HepG2 (cell line): ENCODE measurements at regions not wholly inside any gene's neighbourhood (a gene's known extent, or its start where the extent isn't known, plus 50 kb on each side); places are given as distances from the start of the nearest gene placed in this dataset.

ENCODE experiments used
- ATAC-seq: fragments of 200-7000 bp; cut with Tn5 transposase; 3 replicates; pipeline ENCODE4 v1.9.1; 2020; ENCODE audit warnings: mild to moderate bottlenecking, moderate library complexity
- BruUV-seq: library from RNA; stranded (reverse); fragments of 400-500 nt; replicated peaks from 2 replicates; lab custom pipeline; 2021; lab: Mats Ljungman, UMichigan
- CTCF ChIA-PET: fragments of 300-600 bp; formaldehyde crosslinking; extraction: SDS; loops from one replicate; lab custom pipeline; 2021; ENCODE audit warnings: low total read pairs, inconsistent platforms, low intra/inter-chr PET ratio; lab: Yijun Ruan, JAX
- POLR2A ChIA-PET: fragments of 350-600 bp; sonication (Branson Sonifier 250); formaldehyde crosslinking; loops from one replicate; lab custom pipeline; 2020; ENCODE audit warnings: antibody characterized with exemption, inconsistent platforms; lab: Yijun Ruan, JAX
- DNase-seq: peaks from one replicate; pipeline ENCODE4 v3.0.0-alpha.2; 2015; ENCODE audit warnings: low spot score
- FAIRE-seq: peaks from 3 replicates; lab custom pipeline; 2011; peaks lifted over from hg19 to GRCh38; lab: Jason Lieb, UNC
- H2AFZ ChIP-seq: one replicate; pipeline ENCODE4 v1.6.1; 2011; ENCODE audit warnings: low read length, inconsistent platforms
- H3K27ac ChIP-seq: fragments of 300-600 bp; 3 replicates; pipeline ENCODE4 v1.8.0; 2011; ENCODE audit warnings: mixed run types, mild to moderate bottlenecking, mixed read lengths, low read length, inconsistent platforms; ENCODE audit not compliant: insufficient read depth; ENCODE audit errors: extremely low read length
- H3K27me3 ChIP-seq, 2 experiments: fragments of 200-600 bp in 1 of 2; 2 replicates in 1 of 2; 3 replicates in 1 of 2; pipeline versions ENCODE4 v1.6.0 to v1.8.0; 2011; ENCODE audit warnings: low read length in 2 of 2, mild to moderate bottlenecking in 2 of 2, moderate library complexity in 2 of 2, inconsistent platforms in 1 of 2; ENCODE audit not compliant: insufficient read depth in 2 of 2, control insufficient read depth in 1 of 2
- H3K36me3 ChIP-seq, 2 experiments: fragments of 200-600 bp in 1 of 2; replicated peaks in 1 of 2; 2 replicates in 1 of 2; 3 replicates in 1 of 2; pipeline versions ENCODE4 v1.5.1 to v1.8.0; 2011; ENCODE audit warnings: low read length in 2 of 2, inconsistent platforms in 1 of 2; ENCODE audit not compliant: insufficient read depth in 2 of 2, control insufficient read depth in 1 of 2
- H3K4me1 ChIP-seq: 2 replicates; pipeline ENCODE4 v1.5.1; 2012; ENCODE audit warnings: low read length, inconsistent platforms; ENCODE audit not compliant: insufficient read depth
- H3K4me2 ChIP-seq: 2 replicates; pipeline ENCODE4 v1.6.0; 2011; ENCODE audit warnings: low read depth, low read length, inconsistent platforms
- H3K4me3 ChIP-seq, 3 experiments: fragments of 200-600 bp in 1 of 3; sonication (generic), shearing (Covaris generic) in 1 of 3; replicated peaks in 1 of 3; 2 replicates each; pipeline ENCODE4 v1.5.1; 2011 to 2016; ENCODE audit warnings: low read length in 3 of 3, inconsistent platforms in 2 of 3, low read depth in 2 of 3, mild to moderate bottlenecking in 2 of 3, control low read depth in 1 of 3, mixed read lengths in 1 of 3; ENCODE audit not compliant: insufficient read depth in 1 of 3
- H3K79me2 ChIP-seq: one replicate; pipeline ENCODE4 v1.6.1; 2011; ENCODE audit warnings: low read length, inconsistent platforms; ENCODE audit not compliant: insufficient read depth
- H3K9ac ChIP-seq: 2 replicates; pipeline ENCODE4 v1.6.0; 2011; ENCODE audit warnings: mild to moderate bottlenecking, low read depth, low read length, inconsistent platforms; ENCODE audit not compliant: insufficient read depth
- H3K9me3 ChIP-seq: 2 replicates; pipeline ENCODE4 v1.5.1; 2012; ENCODE audit warnings: mild to moderate bottlenecking, low read length
- H4K20me1 ChIP-seq: 2 replicates; pipeline ENCODE4 v1.6.0; 2011; ENCODE audit warnings: inconsistent platforms, mild to moderate bottlenecking, low read length, moderate library complexity; ENCODE audit not compliant: insufficient read depth
- AHR ChIP-seq: IDR thresholded peaks from 2 replicates; pipeline ENCODE4 v1.6.1; 2018; ENCODE audit warnings: missing genetic modification reagents, missing compliant biosample characterization
- ATF7-NPFF ChIP-seq: sonication (generic); formaldehyde crosslinking; IDR thresholded peaks from 2 replicates; pipeline ENCODE4 v1.8.1; 2023; ENCODE audit warnings: mild to moderate bottlenecking, low read depth, missing genetic modification reagents, moderate library complexity
- CBX1 ChIP-seq: IDR thresholded peaks from one replicate; pipeline ENCODE4 v1.6.1; 2016; ENCODE audit warnings: antibody characterized with exemption, low read depth
- DRAP1 ChIP-seq: IDR thresholded peaks from 2 replicates; pipeline ENCODE4 v1.6.1; 2016; ENCODE audit warnings: missing genetic modification reagents, missing compliant biosample characterization
- MAFG ChIP-seq: sonication (generic); formaldehyde crosslinking; IDR thresholded peaks from 2 replicates; pipeline ENCODE4 v1.5.1; 2020; ENCODE audit warnings: mild to moderate bottlenecking, missing genetic modification reagents
- NFE2L2 ChIP-seq: fragments of 150-350 bp; IDR thresholded peaks from 2 replicates; pipeline ENCODE4 v1.6.1; 2014; ENCODE audit warnings: low read length
- PRPF4 ChIP-seq: fragments of 200-400 bp; formaldehyde crosslinking; IDR thresholded peaks from 2 replicates; pipeline ENCODE4 v1.6.1; 2016; ENCODE audit warnings: low read length, low read depth; ENCODE audit not compliant: poor library complexity, severe bottlenecking
- SCMH1 ChIP-seq: sonication (generic); formaldehyde crosslinking; IDR thresholded peaks from 2 replicates; pipeline ENCODE4 v1.9.0; 2021; ENCODE audit warnings: missing genetic modification reagents, mild to moderate bottlenecking, borderline replicate concordance
- ZBTB39 ChIP-seq: sonication (generic); formaldehyde crosslinking; IDR thresholded peaks from 2 replicates; pipeline ENCODE4 v1.5.0; 2020; ENCODE audit warnings: missing genetic modification reagents
- ZMYM3 ChIP-seq: sonication (generic); formaldehyde crosslinking; IDR thresholded peaks from 2 replicates; pipeline ENCODE4 v1.5.1; 2020; ENCODE audit warnings: mild to moderate bottlenecking, missing genetic modification reagents
- WGBS: methylation state at CpG from one replicate; pipeline ENCODE4 v1.1.6; 2017; ENCODE audit warnings: low lambda C conversion rate; 5-methylcytosine and 5-hydroxymethylcytosine counted together
- in situ Hi-C: cut with HindIII; loops from 2 replicates; pipeline ENCODE4 v1.10.0; 2017; ENCODE audit warnings: low pct_unique_long_range_greater_than_20kb; ENCODE audit not compliant: extremely low pct_ligation_motif_present
- intact Hi-C: fragments of 100-400 bp; cut with micrococcal nuclease; formaldehyde crosslinking; loops from one replicate; pipeline ENCODE4 v1.10.0; 2022; ENCODE audit not compliant: unreplicated experiment

- intact Hi-C loops (no loop called here), in situ Hi-C loops (no loop called here)
- no peak for FAIRE-seq
- TF ChIP-seq ATF7-NPFF (CRISPR knock-in tag) (no peak), DRAP1 (CRISPR knock-in tag) (no peak), NFE2L2 (no peak), MAFG (CRISPR knock-in tag) (no peak), ZMYM3 (CRISPR knock-in tag) (no peak)
- Histone ChIP-seq H3K36me3 (no peaks in the 10 kb centered on the region), H3K4me3 (no peak overlapping the region), H4K20me1 (no peaks in the 10 kb centered on the region), H3K9ac (no peak overlapping the region), H2AFZ (no peak overlapping the region), H3K4me1 (no peaks in the 10 kb centered on the region), H3K4me2 (no peak overlapping the region), H3K9me3 (no peaks in the 10 kb centered on the region), H3K79me2 (no peaks in the 10 kb centered on the region), H3K27me3 (peaks cover 8 to 39% of the 10 kb centered on the region in 2 experiments; a peak in 4 of 5 replicates), H3K27ac (no peak overlapping the region)
- no peak for DNase-seq
- no peak for ATAC-seq
- CTCF ChIA-PET = no interaction called here
- POLR2A ChIA-PET = no interaction called here
- 66% methylated on average over 7 of the region's 7 CpGs for WGBS
- no TSS peak for BruUV-seq
These were observed 75.0 kb upstream of the HSPA9 start for GRCh38 chr5:138650196-138650595.

GRCh38 chr5:138649775-138650174 is 74.6 kb upstream of the HSPA9 start:
- BruUV-seq = no TSS peak
- H2AFZ ChIP-seq = no peak overlapping the region
- H3K79me2 ChIP-seq = no peaks in the 10 kb centered on the region
- H4K20me1 ChIP-seq = no peaks in the 10 kb centered on the region
- POLR2A ChIA-PET = no interaction called here
- CTCF ChIA-PET = no interaction called here
- intact Hi-C loops = no loop called here
- peaks cover 3% of the 10 kb centered on the region; the same call in 1 of the 2 replicates for H3K4me1 ChIP-seq
- DNase-seq (no peak), FAIRE-seq (no peak), ATAC-seq (no peak)
- no peak overlapping the region for H3K4me3 ChIP-seq
- in situ Hi-C loops = loop anchor here (10.0 kb wide), 1 partner anchor 615 kb away; no protein-coding TSS in a partner anchor
- no peaks in the 10 kb centered on the region for H3K9me3 ChIP-seq
- H3K27me3 ChIP-seq = peaks cover 8 to 39% of the 10 kb centered on the region in 2 experiments; a peak in 4 of 5 replicates
- H3K36me3 ChIP-seq = no peaks in the 10 kb centered on the region
- H3K27ac ChIP-seq = no peak overlapping the region
- 7% methylated on average over 2 of the region's 3 CpGs for WGBS
- no peak overlapping the region for H3K4me2 ChIP-seq
- H3K9ac ChIP-seq = no peak overlapping the region
- TF ChIP-seq ZBTB39 = no peak
- TF ChIP-seq AHR (CRISPR knock-in tag) = no peak
- no peak for TF ChIP-seq SCMH1 (CRISPR knock-in tag)
- no peak for TF ChIP-seq CBX1
- no peak for TF ChIP-seq PRPF4
